Neural progenitor cell (in vitro differentiated cells): ENCODE measurements at regions not wholly inside any gene's neighbourhood (a gene's known extent, or its start where the extent isn't known, plus 50 kb on each side); places are given as distances from the start of the nearest gene placed in this dataset.

Experiments
- EZH2 ChIP-seq: fragments of 200-600 bp; sonication (generic); IDR thresholded peaks from 2 replicates; pipeline ENCODE4 v1.6.1; 2017; ENCODE audit warnings: antibody characterized with exemption, mild to moderate bottlenecking, moderate library complexity
- EZH2phosphoT487 ChIP-seq: fragments of 200-600 bp; sonication (generic); IDR thresholded peaks from 2 replicates; pipeline ENCODE4 v1.6.1; 2017; ENCODE audit warnings: antibody characterized with exemption
- TF ChIP-seq, protein P1 (sequence below): fragments of 200-600 bp; sonication (generic); IDR thresholded peaks from 2 replicates; pipeline ENCODE4 v1.5.1; 2017; ENCODE audit warnings: antibody characterized with exemption, mild to moderate bottlenecking

DNA sequence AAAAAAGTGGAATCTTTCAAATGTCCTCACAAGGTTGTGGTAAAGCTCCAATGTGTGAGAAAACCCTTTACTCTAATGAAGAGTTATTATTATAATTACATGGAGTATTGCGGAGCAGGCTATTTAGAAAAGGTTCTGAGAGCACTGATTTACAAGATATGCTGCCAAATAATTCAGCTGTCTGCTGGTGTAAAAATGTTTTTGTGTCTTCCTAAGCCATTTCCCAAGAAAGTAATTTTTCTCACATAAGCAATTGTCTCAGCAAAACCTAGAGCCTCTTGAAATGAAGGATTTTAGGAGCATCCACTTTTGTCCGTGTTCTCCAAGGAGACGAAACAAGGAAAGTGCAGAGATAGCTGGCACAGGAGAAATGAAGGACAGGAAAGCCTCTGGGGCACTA, 229.6 kb upstream of the STARD13 start:
- TF ChIP-seq, protein P1, sequence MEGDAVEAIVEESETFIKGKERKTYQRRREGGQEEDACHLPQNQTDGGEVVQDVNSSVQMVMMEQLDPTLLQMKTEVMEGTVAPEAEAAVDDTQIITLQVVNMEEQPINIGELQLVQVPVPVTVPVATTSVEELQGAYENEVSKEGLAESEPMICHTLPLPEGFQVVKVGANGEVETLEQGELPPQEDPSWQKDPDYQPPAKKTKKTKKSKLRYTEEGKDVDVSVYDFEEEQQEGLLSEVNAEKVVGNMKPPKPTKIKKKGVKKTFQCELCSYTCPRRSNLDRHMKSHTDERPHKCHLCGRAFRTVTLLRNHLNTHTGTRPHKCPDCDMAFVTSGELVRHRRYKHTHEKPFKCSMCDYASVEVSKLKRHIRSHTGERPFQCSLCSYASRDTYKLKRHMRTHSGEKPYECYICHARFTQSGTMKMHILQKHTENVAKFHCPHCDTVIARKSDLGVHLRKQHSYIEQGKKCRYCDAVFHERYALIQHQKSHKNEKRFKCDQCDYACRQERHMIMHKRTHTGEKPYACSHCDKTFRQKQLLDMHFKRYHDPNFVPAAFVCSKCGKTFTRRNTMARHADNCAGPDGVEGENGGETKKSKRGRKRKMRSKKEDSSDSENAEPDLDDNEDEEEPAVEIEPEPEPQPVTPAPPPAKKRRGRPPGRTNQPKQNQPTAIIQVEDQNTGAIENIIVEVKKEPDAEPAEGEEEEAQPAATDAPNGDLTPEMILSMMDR = no peak
- TF ChIP-seq EZH2 (no peak), EZH2phosphoT487 (no peak)
